Superior temporal gyrus (tissue), 1 donor: ENCODE measurements at regions not wholly inside any gene's neighbourhood (a gene's known extent, or its start where the extent isn't known, plus 50 kb on each side); places are given as distances from the start of the nearest gene placed in this dataset.

ENCODE experiments used
- DNase-seq: peaks from one replicate; pipeline ENCODE4 v3.0.0-alpha.2; 2016; ENCODE audit errors: extremely low spot score

GRCh38 chr4:100970414-100970813 lies 376.9 kb downstream of the PPP3CA start:
- peak; percentile 35 for DNase-seq

GRCh38 chr4:100969925-100970324 lies 377.4 kb downstream of the PPP3CA start:
- DNase-seq = peak; percentile 55

GRCh38 chr4:100968046-100968445 lies 379.3 kb downstream of the PPP3CA start:
- DNase-seq = no peak

GRCh38 chr4:100963627-100964026 lies 383.7 kb downstream of the PPP3CA start:
- no peak for DNase-seq

- DNase-seq = no peak
These were observed 384.6 kb downstream of the PPP3CA start for GRCh38 chr4:100962698-100963097.

GRCh38 chr4:100960232-100960631 lies 387.1 kb downstream of the PPP3CA start:
- DNase-seq = no peak

GRCh38 chr4:100954046-100954445 lies 393.3 kb downstream of the PPP3CA start:
- peak; percentile 46 for DNase-seq

GRCh38 chr4:100953616-100954015 lies 393.7 kb downstream of the PPP3CA start:
- no peak for DNase-seq

GRCh38 chr4:100952590-100952989 lies 394.7 kb downstream of the PPP3CA start:
- no peak for DNase-seq

GRCh38 chr4:100949350-100949935 lies 397.9 kb downstream of the PPP3CA start:
- no peak for DNase-seq

- no peak for DNase-seq
These were observed 398.4 kb downstream of the PPP3CA start for GRCh38 chr4:100948911-100949310.

- no peak for DNase-seq
These were observed 401.5 kb downstream of the PPP3CA start for GRCh38 chr4:100945789-100946188.

- no peak for DNase-seq
These were observed 408.6 kb downstream of the PPP3CA start for GRCh38 chr4:100938698-100939097.

GRCh38 chr4:100936661-100937375 lies 410.5 kb downstream of the PPP3CA start:
- no peak for DNase-seq

- DNase-seq = peak; percentile 42
These were observed 412.2 kb downstream of the PPP3CA start for GRCh38 chr4:100935090-100935489.

GRCh38 chr4:100933628-100934027 lies 413.7 kb downstream of the PPP3CA start:
- DNase-seq = no peak

- no peak for DNase-seq
These were observed 411.9 kb upstream of the EMCN start for GRCh38 chr4:100929758-100930157.

- DNase-seq = no peak
These were observed 411.3 kb upstream of the EMCN start for GRCh38 chr4:100929135-100929534.

- no peak for DNase-seq
These were observed 408.4 kb upstream of the EMCN start for GRCh38 chr4:100926039-100926717.

- no peak for DNase-seq
These were observed 395.9 kb upstream of the EMCN start for GRCh38 chr4:100913685-100914084.

GRCh38 chr4:100908540-100908939 lies 390.7 kb upstream of the EMCN start:
- DNase-seq = no peak

- DNase-seq = no peak
These were observed 389.9 kb upstream of the EMCN start for GRCh38 chr4:100907465-100908454.
